Fibroblast of pulmonary artery (primary cell): ENCODE measurements at regions not wholly inside any gene's neighbourhood (a gene's known extent, or its start where the extent isn't known, plus 50 kb on each side); places are given as distances from the start of the nearest gene placed in this dataset.
"Not testable (repeated sequence)": the region's sequence is repeated elsewhere in the genome, so short reads cannot be mapped to it uniquely, and the experiment has no call there.

Experiments used
- DNase-seq: peaks from one replicate; pipeline ENCODE4 v3.0.0-alpha.2; 2010; ENCODE audit warnings: low read depth
- H3K4me3 ChIP-seq: replicated peaks from 2 replicates; pipeline ENCODE4 v1.5.1; 2011; ENCODE audit warnings: low read depth, mild to moderate bottlenecking, control low read depth, low read length, moderate library complexity
- TF ChIP-seq, protein P1 (sequence below): IDR thresholded peaks from 2 replicates; pipeline ENCODE4 v1.5.1; 2011; ENCODE audit warnings: mild to moderate bottlenecking, control low read depth, low read length, inconsistent platforms; ENCODE audit errors: missing control alignments

DNA sequence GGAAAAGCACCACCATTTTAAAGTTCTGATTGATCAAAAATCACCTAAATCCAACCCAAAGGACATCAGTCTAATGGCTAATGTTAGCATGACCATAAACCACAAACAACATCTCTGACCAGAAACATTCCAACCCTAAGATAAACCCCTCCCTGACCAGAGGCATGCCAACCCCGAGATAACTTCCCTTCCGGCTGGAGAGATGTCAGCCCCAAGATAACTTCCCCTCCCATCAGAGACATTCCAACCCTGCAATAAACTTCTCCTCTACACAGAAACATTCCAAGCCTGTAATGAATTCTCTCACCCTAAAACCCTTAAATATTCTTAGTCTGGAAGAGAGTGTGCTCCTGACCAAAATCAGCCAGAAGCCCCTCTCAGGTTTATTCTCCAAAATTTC lies 364.3 kb downstream of the KCNN2 start:
- H3K4me3 ChIP-seq: no peak overlapping the region
- TF ChIP-seq, protein P1, sequence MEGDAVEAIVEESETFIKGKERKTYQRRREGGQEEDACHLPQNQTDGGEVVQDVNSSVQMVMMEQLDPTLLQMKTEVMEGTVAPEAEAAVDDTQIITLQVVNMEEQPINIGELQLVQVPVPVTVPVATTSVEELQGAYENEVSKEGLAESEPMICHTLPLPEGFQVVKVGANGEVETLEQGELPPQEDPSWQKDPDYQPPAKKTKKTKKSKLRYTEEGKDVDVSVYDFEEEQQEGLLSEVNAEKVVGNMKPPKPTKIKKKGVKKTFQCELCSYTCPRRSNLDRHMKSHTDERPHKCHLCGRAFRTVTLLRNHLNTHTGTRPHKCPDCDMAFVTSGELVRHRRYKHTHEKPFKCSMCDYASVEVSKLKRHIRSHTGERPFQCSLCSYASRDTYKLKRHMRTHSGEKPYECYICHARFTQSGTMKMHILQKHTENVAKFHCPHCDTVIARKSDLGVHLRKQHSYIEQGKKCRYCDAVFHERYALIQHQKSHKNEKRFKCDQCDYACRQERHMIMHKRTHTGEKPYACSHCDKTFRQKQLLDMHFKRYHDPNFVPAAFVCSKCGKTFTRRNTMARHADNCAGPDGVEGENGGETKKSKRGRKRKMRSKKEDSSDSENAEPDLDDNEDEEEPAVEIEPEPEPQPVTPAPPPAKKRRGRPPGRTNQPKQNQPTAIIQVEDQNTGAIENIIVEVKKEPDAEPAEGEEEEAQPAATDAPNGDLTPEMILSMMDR: no peak
- DNase-seq: no peak

DNA sequence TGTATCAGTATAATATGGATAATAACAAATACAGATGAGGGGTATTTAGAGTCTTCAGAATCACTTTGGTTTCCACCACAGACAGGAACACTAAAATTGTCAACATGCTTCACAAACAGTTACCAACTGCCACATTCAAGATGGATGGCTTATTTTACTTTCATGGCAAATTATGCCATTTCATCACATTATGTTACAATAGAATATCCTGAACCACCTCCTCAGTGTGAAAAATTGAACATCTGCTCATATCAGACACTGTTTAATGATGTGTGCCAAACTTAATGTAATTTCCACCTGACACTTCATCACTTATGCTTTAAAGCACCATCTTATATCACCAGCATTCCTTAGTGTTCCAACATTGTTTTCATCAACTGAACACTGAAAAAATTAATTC lies 357.4 kb downstream of the KCNN2 start:
- TF ChIP-seq, protein P1: no peak
- no peak for DNase-seq
- no peak overlapping the region for H3K4me3 ChIP-seq

DNA sequence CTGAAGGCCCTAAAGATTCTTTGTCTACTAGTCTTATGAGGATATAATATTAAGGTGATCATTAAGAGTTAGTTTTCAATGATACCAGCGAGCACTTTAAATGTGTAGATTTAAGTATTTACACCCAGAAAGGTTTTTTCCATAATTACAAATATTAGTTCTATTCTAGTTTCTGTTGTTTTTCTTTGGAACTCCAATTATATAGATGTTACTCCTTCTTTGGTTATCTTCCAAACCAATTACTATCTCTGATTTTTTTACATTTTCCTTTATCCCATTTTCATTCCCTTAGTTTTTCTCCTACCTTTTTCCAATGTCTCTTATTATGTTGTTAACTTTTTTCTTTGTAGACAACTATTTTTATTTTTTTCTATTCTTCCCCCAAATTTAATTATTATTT lies 355.1 kb downstream of the KCNN2 start:
- no peak overlapping the region for H3K4me3 ChIP-seq
- DNase-seq: no peak
- TF ChIP-seq, protein P1: no peak

DNA sequence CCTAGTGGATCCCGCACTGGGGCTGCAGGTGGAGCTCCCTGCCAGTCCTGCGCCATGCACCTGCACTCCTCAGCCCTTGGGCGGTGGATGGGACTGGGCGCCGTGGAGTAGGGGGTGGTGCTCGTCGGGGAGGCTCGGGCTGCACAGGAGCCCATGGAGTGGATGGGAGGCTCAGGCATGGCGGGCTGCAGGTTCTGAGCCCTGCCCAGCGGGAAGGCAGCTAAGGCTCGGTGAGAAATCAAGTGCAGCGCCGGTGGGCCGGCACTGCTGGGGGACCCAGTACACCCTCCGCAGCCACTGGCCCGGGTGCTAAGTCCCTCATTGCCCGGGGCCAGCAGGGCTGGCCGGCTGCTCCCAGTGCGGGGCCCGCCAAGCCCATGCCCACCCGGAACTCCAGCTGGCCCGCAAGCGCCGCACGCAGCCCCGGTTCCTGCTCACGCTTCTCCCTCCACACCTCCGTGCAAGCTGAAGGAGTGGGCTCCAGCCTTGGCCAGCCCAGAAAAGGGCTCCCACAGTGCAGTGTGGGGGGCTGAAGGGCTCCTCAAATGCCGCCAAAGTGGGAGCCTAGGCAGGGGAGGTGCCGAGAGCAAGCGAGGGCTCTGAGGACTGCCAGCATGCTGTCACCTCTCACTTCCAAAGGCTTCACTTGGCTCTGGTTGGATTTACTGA lies 342.5 kb downstream of the KCNN2 start:
- DNase-seq, H3K4me3 ChIP-seq: not testable (repeated sequence)

DNA sequence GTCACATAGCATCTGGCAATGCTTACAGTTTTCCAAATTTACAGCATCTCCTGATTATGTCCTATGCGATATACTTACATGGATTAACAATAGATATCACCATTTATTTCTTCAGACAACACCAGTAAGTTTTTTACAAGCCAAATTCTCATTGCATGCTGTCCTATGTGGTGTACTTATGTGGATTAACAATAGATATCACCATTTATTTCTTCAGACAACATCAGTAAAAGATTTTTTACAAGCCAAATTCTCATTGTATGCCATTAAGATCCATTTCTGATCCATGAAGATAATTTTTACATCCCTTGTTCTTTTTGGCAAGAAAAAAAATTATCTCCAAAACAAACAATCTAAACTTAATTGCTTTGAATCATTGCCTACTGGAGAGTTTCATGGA lies 340.9 kb downstream of the KCNN2 start:
- TF ChIP-seq, protein P1: no peak
- no peak overlapping the region for H3K4me3 ChIP-seq
- DNase-seq: no peak

DNA sequence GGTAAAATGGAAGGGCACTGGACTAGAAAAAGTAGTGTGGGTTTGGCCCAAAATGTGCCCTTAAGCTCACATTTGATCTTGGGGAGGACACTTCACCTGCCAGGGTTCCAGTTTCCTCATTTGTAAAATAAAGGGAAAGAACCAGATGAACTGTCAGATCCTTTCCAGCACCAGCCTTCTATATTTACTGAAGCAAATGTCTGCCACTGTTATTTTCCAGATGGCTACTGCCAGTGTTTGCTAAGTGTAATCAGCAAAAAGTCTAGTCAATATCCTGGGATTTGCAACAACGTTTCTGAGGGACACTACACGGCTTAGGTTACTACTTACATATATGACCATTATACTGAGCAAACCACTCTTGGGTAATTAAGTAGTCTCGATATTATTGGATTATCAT lies 340.3 kb downstream of the KCNN2 start:
- no peak for DNase-seq
- TF ChIP-seq, protein P1: no peak
- no peak overlapping the region for H3K4me3 ChIP-seq

DNA sequence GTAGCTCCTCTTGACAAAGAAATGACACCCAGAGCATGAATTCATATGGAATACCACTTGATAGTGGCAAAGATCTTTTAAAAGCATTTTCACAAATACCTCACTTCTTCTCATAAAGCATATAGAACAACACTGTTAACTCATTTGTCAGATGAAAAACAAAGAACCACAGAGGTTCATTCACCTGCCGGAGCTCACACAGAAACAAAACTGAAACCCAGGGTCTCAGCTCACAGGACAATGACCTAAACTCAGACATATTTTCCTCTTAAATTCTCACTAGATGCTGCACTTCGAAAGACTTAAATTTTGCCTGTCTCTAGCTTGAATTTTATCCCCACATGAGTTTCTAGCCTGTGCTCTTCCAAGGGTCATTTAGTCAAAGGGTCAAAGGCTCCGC lies 339.0 kb downstream of the KCNN2 start:
- DNase-seq: no peak
- no peak overlapping the region for H3K4me3 ChIP-seq
- TF ChIP-seq, protein P1: no peak
